ENCODE measurements at regions not wholly inside any gene's neighbourhood (a gene's known extent, or its start where the extent isn't known, plus 50 kb on each side); places are given as distances from the start of the nearest gene placed in this dataset.

GRCh38 chr11:98568013-98568412 lies 452.7 kb upstream of the CNTN5 start:
- no peak for DNase-seq
- POLR2A ChIA-PET: no interaction called here
- H3K4me3 Mint-ChIP-seq: no peak overlapping the region
- no peaks in the 10 kb centered on the region for H3K27me3 Mint-ChIP-seq
- peaks cover 15% of the 10 kb centered on the region for H3K9me3 Mint-ChIP-seq
- no peak for TF ChIP-seq CTCF (IDR thresholded peaks at IDR 0.05)
- CTCF ChIA-PET: no interaction called here
- no peaks in the 10 kb centered on the region for H3K4me1 Mint-ChIP-seq (ENCODE audit: low read depth)
- intact Hi-C loops (cut with micrococcal nuclease): no loop called here
- H3K36me3 Mint-ChIP-seq (ENCODE audit: low read depth): no peaks in the 10 kb centered on the region
- no peak overlapping the region for H3K27ac Mint-ChIP-seq
- ATAC-seq: no peak

- ChIA-PET POLR2A (no interaction called here), CTCF (no interaction called here)
- ATAC-seq (no peak), DNase-seq (no peak)
- no peak overlapping the region for H3K27ac Mint-ChIP-seq
- H3K4me3 Mint-ChIP-seq: no peak overlapping the region
- intact Hi-C loops (cut with micrococcal nuclease): no loop called here
- no peaks in the 10 kb centered on the region for H3K36me3 Mint-ChIP-seq (ENCODE audit: low read depth)
- H3K4me1 Mint-ChIP-seq (ENCODE audit: low read depth): no peaks in the 10 kb centered on the region
- no peak for TF ChIP-seq CTCF (IDR thresholded peaks at IDR 0.05)
- H3K27me3 Mint-ChIP-seq: no peaks in the 10 kb centered on the region
- peaks cover 14% of the 10 kb centered on the region for H3K9me3 Mint-ChIP-seq
These were observed 447.8 kb upstream of the CNTN5 start for GRCh38 chr11:98572941-98573340.

- ATAC-seq (no peak), DNase-seq (no peak)
- intact Hi-C loops (cut with micrococcal nuclease): no loop called here
- no peak overlapping the region for H3K27ac Mint-ChIP-seq
- H3K4me1 Mint-ChIP-seq (ENCODE audit: low read depth): no peaks in the 10 kb centered on the region
- no peak for TF ChIP-seq CTCF (IDR thresholded peaks at IDR 0.05)
- CTCF ChIA-PET: no interaction called here
- H3K27me3 Mint-ChIP-seq: no peaks in the 10 kb centered on the region
- POLR2A ChIA-PET: no interaction called here
- no peak overlapping the region for H3K4me3 Mint-ChIP-seq
- H3K36me3 Mint-ChIP-seq (ENCODE audit: low read depth): no peaks in the 10 kb centered on the region
- peaks cover 2% of the 10 kb centered on the region for H3K9me3 Mint-ChIP-seq
These were observed 432.9 kb upstream of the CNTN5 start for GRCh38 chr11:98587884-98588283.

- CTCF ChIA-PET: no interaction called here
These were observed 430.8 kb upstream of the CNTN5 start for GRCh38 chr11:98589967-98590366.

GRCh38 chr11:98600103-98600502 lies 420.6 kb upstream of the CNTN5 start:
- peaks cover 15% of the 10 kb centered on the region for H3K9me3 Mint-ChIP-seq
- DNase-seq: no peak
- ChIA-PET CTCF (no interaction called here), POLR2A (no interaction called here)
- no peak overlapping the region for H3K4me3 Mint-ChIP-seq
- intact Hi-C loops (cut with micrococcal nuclease): no loop called here
- H3K27ac Mint-ChIP-seq: no peak overlapping the region
- no peaks in the 10 kb centered on the region for H3K4me1 Mint-ChIP-seq (ENCODE audit: low read depth)
- H3K36me3 Mint-ChIP-seq (ENCODE audit: low read depth): no peaks in the 10 kb centered on the region
- no peak for TF ChIP-seq CTCF (IDR thresholded peaks at IDR 0.05)
- H3K27me3 Mint-ChIP-seq: no peaks in the 10 kb centered on the region
- ATAC-seq: no peak

More at GRCh38 chr11:98589967-98590366, 430.8 kb upstream of the CNTN5 start:
- intact Hi-C loops (cut with micrococcal nuclease): no loop called here
- no peaks in the 10 kb centered on the region for H3K27me3 Mint-ChIP-seq
- no peak overlapping the region for H3K4me3 Mint-ChIP-seq
- no peak for ATAC-seq
- no peak overlapping the region for H3K27ac Mint-ChIP-seq
- H3K4me1 Mint-ChIP-seq (ENCODE audit: low read depth): no peaks in the 10 kb centered on the region
- TF ChIP-seq CTCF (IDR thresholded peaks at IDR 0.05): no peak
- DNase-seq: no peak
- H3K36me3 Mint-ChIP-seq (ENCODE audit: low read depth): no peaks in the 10 kb centered on the region
- H3K9me3 Mint-ChIP-seq: peaks cover 11% of the 10 kb centered on the region
- POLR2A ChIA-PET: no interaction called here
